Prostate gland (tissue), 2 donors: ENCODE measurements at regions not wholly inside any gene's neighbourhood (a gene's known extent, or its start where the extent isn't known, plus 50 kb on each side); places are given as distances from the start of the nearest gene placed in this dataset.

Source experiments
- DNase-seq: peaks from one replicate; pipeline ENCODE4 v3.0.0-alpha.2; 2019; ENCODE audit warnings: low spot score
- H3K27ac ChIP-seq, 2 donors: fragments of 200-600 bp; sonication (generic); 2 replicates each; pipeline ENCODE4 v1.5.1; 2017 to 2019
- H3K27me3 ChIP-seq: fragments of 200-600 bp; sonication (generic); replicated peaks from 2 replicates; pipeline ENCODE4 v1.5.1; 2019; ENCODE audit not compliant: insufficient read depth
- H3K36me3 ChIP-seq, 2 donors: fragments of 200-600 bp; sonication (generic); 1 replicate in 1 of 2; 2 replicates in 1 of 2; pipeline versions ENCODE4 v1.5.1 to v1.8.1; 2017 to 2019
- H3K4me1 ChIP-seq: fragments of 200-600 bp; sonication (generic); replicated peaks from 2 replicates; pipeline ENCODE4 v1.5.1; 2019
- H3K4me3 ChIP-seq, 2 donors: fragments of 200-600 bp; sonication (generic); 2 replicates each; pipeline ENCODE4 v1.5.1; 2017 to 2019
- H3K9me3 ChIP-seq: fragments of 200-600 bp; sonication (generic); 2 replicates; pipeline ENCODE4 v1.5.1; 2017
- CTCF ChIP-seq, 4 experiments: fragments of 200-600 bp in 2 of 4; fragments of 450-650 bp in 2 of 4; sonication (generic) in 2 of 4; IDR thresholded peaks; 1 replicate in 3 of 4; 2 replicates in 1 of 4; pipeline ENCODE4 v1.5.1; 2016 to 2019; ENCODE audit warnings: antibody characterized with exemption in 4 of 4, mild to moderate bottlenecking in 2 of 4, moderate library complexity in 2 of 4
- POLR2A ChIP-seq: fragments of 450-650 bp; IDR thresholded peaks from one replicate; pipeline ENCODE4 v1.6.1; 2016; ENCODE audit warnings: antibody characterized with exemption, mild to moderate bottlenecking
- POLR2AphosphoS5 ChIP-seq: sonication (generic); formaldehyde crosslinking; IDR thresholded peaks from one replicate; pipeline ENCODE4 v1.6.1; 2017; ENCODE audit warnings: antibody characterized with exemption
- WGBS: methylation state at CpG from one replicate; pipeline ENCODE4 v1.1.5; 2018; 5-methylcytosine and 5-hydroxymethylcytosine counted together
- intact Hi-C: fragments of 100-400 bp; cut with DNase I; formaldehyde crosslinking; loops from one replicate; pipeline ENCODE4 v1.14.2; 2022

- intact Hi-C loops = no loop called here
- no peak for DNase-seq
- 60% methylated on average over 8 of the region's 8 CpGs for WGBS
- Histone ChIP-seq H3K9me3 (no peaks in the 10 kb centered on the region), H3K27ac (peak overlapping the region; percentile 36 to 46), H3K4me3 (no peak overlapping the region), H3K27me3 (no peaks in the 10 kb centered on the region), H3K36me3 (no peaks in the 10 kb centered on the region), H3K4me1 (peaks cover 6% of the 10 kb centered on the region)
- no peak for TF ChIP-seq POLR2A
- no peak for TF ChIP-seq POLR2AphosphoS5
- no peak for TF ChIP-seq CTCF (IDR thresholded peaks at IDR 0.05)
Observed at GRCh38 chr12:111099186-111099585, 178.8 kb upstream of the MYL2 start.

GRCh38 chr12:111094157-111095010 is 174.0 kb upstream of the MYL2 start:
- Histone ChIP-seq H3K4me3 (no peak overlapping the region), H3K9me3 (no peaks in the 10 kb centered on the region), H3K4me1 (peaks cover 27% of the 10 kb centered on the region), H3K36me3 (no peaks in the 10 kb centered on the region), H3K27ac (peak overlapping the region; percentile 75 to 81), H3K27me3 (no peaks in the 10 kb centered on the region)
- no peak for DNase-seq
- 60% methylated on average over 16 of the region's 16 CpGs for WGBS
- intact Hi-C loops = no loop called here
- no peak for TF ChIP-seq POLR2AphosphoS5
- no peak for TF ChIP-seq POLR2A
- no peak for TF ChIP-seq CTCF (IDR thresholded peaks at IDR 0.05)

- peak overlapping the region; percentile 75 to 81 for H3K27ac ChIP-seq
- DNase-seq = peak; percentile 75
- H3K4me1 ChIP-seq = peaks cover 27% of the 10 kb centered on the region
- no peaks in the 10 kb centered on the region for H3K36me3 ChIP-seq
- no peaks in the 10 kb centered on the region for H3K9me3 ChIP-seq
- TF ChIP-seq POLR2A (no peak), POLR2AphosphoS5 (peak; percentile 77), CTCF (IDR thresholded peaks at IDR 0.05) (no peak)
- intact Hi-C loops = no loop called here
- H3K4me3 ChIP-seq = no peak overlapping the region
- no peaks in the 10 kb centered on the region for H3K27me3 ChIP-seq
- 17% methylated on average over 17 of the region's 17 CpGs for whole genome bisulfite sequencing
Observed at GRCh38 chr12:111093428-111094142, 173.2 kb upstream of the MYL2 start.

GRCh38 chr12:111091051-111091450 is 170.7 kb upstream of the MYL2 start:
- Histone ChIP-seq H3K4me1 (peaks cover 27% of the 10 kb centered on the region), H3K9me3 (no peaks in the 10 kb centered on the region), H3K4me3 (no peak overlapping the region), H3K27me3 (no peaks in the 10 kb centered on the region), H3K36me3 (no peaks in the 10 kb centered on the region), H3K27ac (peak overlapping the region; percentile 75 to 81)
- TF ChIP-seq POLR2AphosphoS5 (no peak), CTCF (IDR thresholded peaks at IDR 0.05) (no peak), POLR2A (no peak)
- intact Hi-C loops = no loop called here
- WGBS = 73% methylated on average over 11 of the region's 11 CpGs
- no peak for DNase-seq
